ENCODE measurements at regions not wholly inside any gene's neighbourhood (a gene's known extent, or its start where the extent isn't known, plus 50 kb on each side); places are given as distances from the start of the nearest gene placed in this dataset.
A peak's percentile ranks its signal among the peaks of the same experiment; 100 is the strongest.

- H3K79me2 ChIP-seq (ENCODE audit: insufficient read depth, low read length): no peaks in the 10 kb centered on the region
- no peak overlapping the region for H3K18ac ChIP-seq (ENCODE audit: insufficient read length, low read depth, low read length)
Observed at GRCh38 chrX:40843643-40844042, 108.3 kb upstream of the MED14 start.

More at GRCh38 chrX:40843643-40844042, 108.3 kb upstream of the MED14 start:
- no peaks in the 10 kb centered on the region for H3K23me2 ChIP-seq (ENCODE audit: insufficient read length, low read depth, low read length, poor library complexity, severe bottlenecking)
- H3K56ac ChIP-seq (ENCODE audit: insufficient read length, low read depth, low read length): no peak overlapping the region
- peak overlapping the region; percentile 3 for H4K91ac ChIP-seq (ENCODE audit: insufficient read length, low read depth, low read length)
- no peaks in the 10 kb centered on the region for H3K27me3 ChIP-seq (ENCODE audit: insufficient read depth, low read length)
- no CpG with 5 or more reads among the region's 2 CpGs for WGBS (ENCODE audit: extremely low coverage, insufficient read length, low lambda C conversion rate)
- H3K36me3 Mint-ChIP-seq (ENCODE audit: insufficient read depth in 1 of 3, low read depth in 3 of 3): peaks cover 34 to 54% (median 41%) of the 10 kb centered on the region in 3 experiments
- H3K9me3 Mint-ChIP-seq: peaks cover 72 to 85% of the 10 kb centered on the region in 2 experiments
- DNase-seq: no peak
- H3K27ac Mint-ChIP-seq: peak overlapping the region in 2 of 3 experiments; percentile 42 to 74; a peak in 4 of 7 replicates
- H2AK5ac ChIP-seq (ENCODE audit: insufficient read length, low read length): peak overlapping the region; percentile 28
- H3K79me1 ChIP-seq (ENCODE audit: insufficient read depth, low read depth, low read length, poor library complexity, severe bottlenecking): no peaks in the 10 kb centered on the region
- no peak overlapping the region for H3K4me2 ChIP-seq (ENCODE audit: insufficient read depth, insufficient read length, low read length)
- H4K5ac ChIP-seq (ENCODE audit: insufficient read length, low read depth, low read length): no peak overlapping the region
- H3T11ph ChIP-seq (ENCODE audit: low read length): no peak overlapping the region
- H4K8ac ChIP-seq (replicated peaks; ENCODE audit: insufficient read length, low read depth, low read length): no peak overlapping the region
- no peak overlapping the region for H3K14ac ChIP-seq (ENCODE audit: insufficient read depth, low read length)
- no peak overlapping the region for H2BK20ac ChIP-seq (ENCODE audit: low read depth, low read length, poor library complexity, severe bottlenecking)
- H2BK5ac ChIP-seq (ENCODE audit: insufficient read length, low read length): no peak overlapping the region
- no peak overlapping the region for H2BK15ac ChIP-seq (ENCODE audit: low read depth, low read length)
- TF ChIP-seq, protein P1, sequence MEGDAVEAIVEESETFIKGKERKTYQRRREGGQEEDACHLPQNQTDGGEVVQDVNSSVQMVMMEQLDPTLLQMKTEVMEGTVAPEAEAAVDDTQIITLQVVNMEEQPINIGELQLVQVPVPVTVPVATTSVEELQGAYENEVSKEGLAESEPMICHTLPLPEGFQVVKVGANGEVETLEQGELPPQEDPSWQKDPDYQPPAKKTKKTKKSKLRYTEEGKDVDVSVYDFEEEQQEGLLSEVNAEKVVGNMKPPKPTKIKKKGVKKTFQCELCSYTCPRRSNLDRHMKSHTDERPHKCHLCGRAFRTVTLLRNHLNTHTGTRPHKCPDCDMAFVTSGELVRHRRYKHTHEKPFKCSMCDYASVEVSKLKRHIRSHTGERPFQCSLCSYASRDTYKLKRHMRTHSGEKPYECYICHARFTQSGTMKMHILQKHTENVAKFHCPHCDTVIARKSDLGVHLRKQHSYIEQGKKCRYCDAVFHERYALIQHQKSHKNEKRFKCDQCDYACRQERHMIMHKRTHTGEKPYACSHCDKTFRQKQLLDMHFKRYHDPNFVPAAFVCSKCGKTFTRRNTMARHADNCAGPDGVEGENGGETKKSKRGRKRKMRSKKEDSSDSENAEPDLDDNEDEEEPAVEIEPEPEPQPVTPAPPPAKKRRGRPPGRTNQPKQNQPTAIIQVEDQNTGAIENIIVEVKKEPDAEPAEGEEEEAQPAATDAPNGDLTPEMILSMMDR (conservative IDR thresholded peaks at IDR 0.05): no peak
- H3K4ac ChIP-seq (ENCODE audit: low read depth, low read length): no peak overlapping the region
- H3K27ac ChIP-seq (ENCODE audit: insufficient read length, low read depth, low read length): no peak overlapping the region
- no peak overlapping the region for H3K23ac ChIP-seq (ENCODE audit: insufficient read length, low read depth, low read length)
- peaks cover 25 to 27% of the 10 kb centered on the region in 2 experiments for H3K4me1 Mint-ChIP-seq
- no peak overlapping the region for H2AFZ ChIP-seq (ENCODE audit: low read length)
- peak overlapping the region; percentile 68 for H2BK12ac ChIP-seq (ENCODE audit: insufficient read length, low read depth, low read length)
- peaks cover 11% of the 10 kb centered on the region for H3K4me1 ChIP-seq (ENCODE audit: insufficient read depth, low read length)
- H2BK120ac ChIP-seq (ENCODE audit: low read depth, low read length, poor library complexity, severe bottlenecking): no peak overlapping the region
- peaks cover 1% of the 10 kb centered on the region; the same call in 1 of the 2 replicates for H3K27me3 Mint-ChIP-seq (ENCODE audit: low read depth)
- no peak overlapping the region for H3K4me3 Mint-ChIP-seq
- H3K9ac ChIP-seq (ENCODE audit: extremely low read depth, insufficient read length, low read length): no peak overlapping the region
- H3K9me3 ChIP-seq (ENCODE audit: control insufficient read depth, low read depth, low read length): peaks cover 25% of the 10 kb centered on the region
- no peaks in the 10 kb centered on the region for H4K20me1 ChIP-seq (ENCODE audit: control insufficient read depth, insufficient read depth, insufficient read length)
